Nucleus accumbens (tissue), 56 donors: ENCODE measurements at regions not wholly inside any gene's neighbourhood (a gene's known extent, or its start where the extent isn't known, plus 50 kb on each side); places are given as distances from the start of the nearest gene placed in this dataset.
"Not testable (repeated sequence)": the region's sequence is repeated elsewhere in the genome, so short reads cannot be mapped to it uniquely, and the experiment has no call there.

Experiments used
- DNase-seq, 56 donors: peaks; one replicate each; lab custom pipeline; 2025; lab: John Stamatoyannopoulos, UW

GRCh38 chr7:10476642-10477041 lies 497.0 kb upstream of the PHF14 start:
- no peak for DNase-seq

GRCh38 chr7:10483671-10484070 lies 490.0 kb upstream of the PHF14 start:
- no peak for DNase-seq

GRCh38 chr7:10484767-10485166 lies 488.9 kb upstream of the PHF14 start:
- no peak for DNase-seq

GRCh38 chr7:10501206-10501884 lies 472.3 kb upstream of the PHF14 start:
- not testable (repeated sequence) for DNase-seq

- DNase-seq = no peak
Observed at GRCh38 chr7:10507032-10507431, 466.6 kb upstream of the PHF14 start.

GRCh38 chr7:10521306-10521705 lies 452.4 kb upstream of the PHF14 start:
- DNase-seq = no peak

- DNase-seq = not testable (repeated sequence)
Observed at GRCh38 chr7:10533429-10533828, 440.2 kb upstream of the PHF14 start.

GRCh38 chr7:10536561-10536960 lies 437.1 kb upstream of the PHF14 start:
- DNase-seq = no peak

- DNase-seq = no peak
Observed at GRCh38 chr7:10537764-10538163, 435.9 kb upstream of the PHF14 start.

- DNase-seq = no peak
Observed at GRCh38 chr7:10557375-10557774, 416.3 kb upstream of the PHF14 start.

GRCh38 chr7:10560497-10560896 lies 413.2 kb upstream of the PHF14 start:
- DNase-seq = no peak

GRCh38 chr7:10568891-10569290 lies 404.8 kb upstream of the PHF14 start:
- no peak for DNase-seq

- DNase-seq = no peak
Observed at GRCh38 chr7:10571759-10572158, 401.9 kb upstream of the PHF14 start.

GRCh38 chr7:10577866-10578374 lies 395.8 kb upstream of the PHF14 start:
- no peak for DNase-seq

GRCh38 chr7:10579561-10579960 lies 394.1 kb upstream of the PHF14 start:
- no peak for DNase-seq

GRCh38 chr7:10584886-10585285 lies 388.8 kb upstream of the PHF14 start:
- DNase-seq = no peak

GRCh38 chr7:10588084-10588483 lies 385.6 kb upstream of the PHF14 start:
- DNase-seq = no peak

GRCh38 chr7:10592604-10593003 lies 381.1 kb upstream of the PHF14 start:
- no peak for DNase-seq

- no peak for DNase-seq
Observed at GRCh38 chr7:10593080-10593479, 380.6 kb upstream of the PHF14 start.

GRCh38 chr7:10596827-10597226 lies 376.8 kb upstream of the PHF14 start:
- no peak for DNase-seq

GRCh38 chr7:10604128-10604527 lies 369.5 kb upstream of the PHF14 start:
- DNase-seq = no peak

- no peak for DNase-seq
Observed at GRCh38 chr7:10612950-10613349, 360.7 kb upstream of the PHF14 start.

- DNase-seq = no peak
Observed at GRCh38 chr7:10618953-10619352, 354.7 kb upstream of the PHF14 start.
